B cell (primary cell): ENCODE measurements at regions not wholly inside any gene's neighbourhood (a gene's known extent, or its start where the extent isn't known, plus 50 kb on each side); places are given as distances from the start of the nearest gene placed in this dataset.

ENCODE experiments used
- CTCF ChIP-seq: fragments of 200-600 bp; IDR thresholded peaks from one replicate; pipeline ENCODE4 v1.8.0; 2022; ENCODE audit warnings: antibody characterized with exemption, mild to moderate bottlenecking
- EZH2 ChIP-seq: IDR thresholded peaks from 2 replicates; pipeline ENCODE4 v1.6.1; 2012; ENCODE audit warnings: borderline replicate concordance, low read depth, mild to moderate bottlenecking, moderate library complexity, low read length; ENCODE audit not compliant: insufficient read depth, poor library complexity, severe bottlenecking

- TF ChIP-seq CTCF (no peak), EZH2 (no peak)
Observed at GRCh38 chr21:16535626-16536025, 805.8 kb downstream of the USP25 start.
